Bronchial epithelial cell (primary cell): ENCODE measurements at regions not wholly inside any gene's neighbourhood (a gene's known extent, or its start where the extent isn't known, plus 50 kb on each side); places are given as distances from the start of the nearest gene placed in this dataset.
A peak's percentile ranks its signal among the peaks of the same experiment; 100 is the strongest.
"Not testable (repeated sequence)": the region's sequence is repeated elsewhere in the genome, so short reads cannot be mapped to it uniquely, and the experiment has no call there.

Source experiments
- DNase-seq: peaks from one replicate; pipeline ENCODE4 v3.0.0-alpha.2; 2010; ENCODE audit warnings: low read depth
- FAIRE-seq: peaks from 2 replicates; lab custom pipeline; 2011; peaks lifted over from hg19 to GRCh38; lab: Jason Lieb, UNC
- H3K27me3 ChIP-seq: 2 replicates; pipeline ENCODE4 v1.5.1; 2011; ENCODE audit warnings: low read length; ENCODE audit not compliant: control insufficient read depth, insufficient read depth
- H3K36me3 ChIP-seq: 2 replicates; pipeline ENCODE4 v1.5.1; 2011; ENCODE audit warnings: low read length; ENCODE audit not compliant: control insufficient read depth, insufficient read depth
- H3K4me3 ChIP-seq: 2 replicates; pipeline ENCODE4 v1.5.1; 2011; ENCODE audit warnings: mild to moderate bottlenecking, low read depth, low read length, control low read depth
- CTCF ChIP-seq: IDR thresholded peaks from 2 replicates; pipeline ENCODE4 v1.5.1; 2011; ENCODE audit warnings: mild to moderate bottlenecking, moderate library complexity, low read length, control low read depth, inconsistent platforms; ENCODE audit not compliant: insufficient read depth, severe bottlenecking

DNA sequence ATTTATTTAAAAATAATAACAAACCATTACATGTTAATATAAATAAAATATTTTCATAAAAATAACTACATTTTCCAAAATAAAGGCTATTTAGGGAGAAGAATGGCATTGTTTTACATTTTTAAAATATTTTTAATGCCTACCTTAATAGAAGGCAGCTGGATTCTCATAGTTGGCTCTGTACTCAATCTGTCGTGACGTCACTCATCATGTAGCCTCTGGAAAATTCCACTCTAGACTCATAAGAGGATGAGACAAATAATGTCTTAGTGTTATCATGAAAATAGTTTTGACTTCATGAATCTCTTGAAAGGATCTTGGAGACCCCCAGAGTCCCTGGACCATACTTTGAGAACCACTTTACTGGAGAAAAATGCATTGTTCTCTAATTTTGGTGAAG is 93.1 kb downstream of the NXNL2 start:
- H3K4me3 ChIP-seq = no peak overlapping the region
- no peak for TF ChIP-seq CTCF
- FAIRE-seq (no peak), DNase-seq (no peak)
- H3K36me3 ChIP-seq = no peaks in the 10 kb centered on the region
- H3K27me3 ChIP-seq = no peaks in the 10 kb centered on the region

DNA sequence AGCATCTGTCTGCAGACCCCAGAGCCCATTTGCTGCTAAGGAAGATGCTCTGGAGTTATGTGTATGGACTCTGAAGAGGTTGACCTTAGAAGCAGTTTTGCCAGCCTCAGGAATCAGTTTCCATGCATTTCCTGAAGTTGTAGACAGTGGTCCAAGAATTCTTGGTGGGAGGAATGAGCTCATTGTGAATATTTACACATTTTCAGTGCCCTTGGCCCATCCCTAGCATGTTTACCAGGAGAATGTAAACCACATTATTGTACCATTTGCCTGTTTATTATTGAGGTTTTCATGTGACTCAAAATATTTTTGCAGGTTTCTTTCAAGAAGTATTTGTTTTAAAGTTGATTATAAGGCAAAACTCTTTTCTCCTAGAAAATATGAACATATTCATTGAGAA is 93.8 kb downstream of the NXNL2 start:
- Histone ChIP-seq H3K36me3 (no peaks in the 10 kb centered on the region), H3K27me3 (no peaks in the 10 kb centered on the region), H3K4me3 (no peak overlapping the region)
- no peak for TF ChIP-seq CTCF
- DNase-seq (no peak), FAIRE-seq (no peak)

DNA sequence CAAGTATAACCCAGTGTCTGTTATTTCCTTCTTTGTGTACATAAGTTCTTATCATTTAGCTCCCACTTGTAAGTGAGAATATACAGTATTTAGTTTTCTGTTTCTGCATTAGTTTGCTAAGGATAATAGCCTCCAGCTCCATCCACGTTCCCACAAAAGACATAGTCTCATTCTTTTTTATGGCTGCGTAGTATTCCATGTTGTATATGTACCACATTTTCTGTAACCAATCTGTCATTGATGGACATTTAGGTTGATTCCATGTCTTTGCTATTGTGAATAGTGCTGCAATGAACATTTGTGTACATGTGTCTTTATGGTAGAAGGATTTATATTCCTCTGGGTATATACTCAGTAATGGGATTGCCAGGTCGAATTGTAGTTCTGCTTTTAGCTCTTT is 95.6 kb downstream of the NXNL2 start:
- not testable (repeated sequence) for H3K36me3 ChIP-seq, H3K27me3 ChIP-seq, FAIRE-seq, H3K4me3 ChIP-seq, DNase-seq

GRCh38 chr9:88635151-88635550 is 100.2 kb downstream of the NXNL2 start:
- TF ChIP-seq CTCF = no peak
- Histone ChIP-seq H3K4me3 (no peak overlapping the region), H3K27me3 (no peaks in the 10 kb centered on the region), H3K36me3 (no peaks in the 10 kb centered on the region)
- FAIRE-seq (no peak), DNase-seq (no peak)

GRCh38 chr9:88641456-88642240 is 106.7 kb downstream of the NXNL2 start:
- DNase-seq (no peak), FAIRE-seq (no peak)
- Histone ChIP-seq H3K36me3 (no peaks in the 10 kb centered on the region), H3K27me3 (no peaks in the 10 kb centered on the region), H3K4me3 (no peak overlapping the region)
- TF ChIP-seq CTCF = no peak

- Histone ChIP-seq H3K36me3 (no peaks in the 10 kb centered on the region), H3K27me3 (no peaks in the 10 kb centered on the region), H3K4me3 (no peak overlapping the region)
- no peak for TF ChIP-seq CTCF
- FAIRE-seq = peak; percentile 62
- DNase-seq = no peak
These were observed 107.4 kb downstream of the NXNL2 start for GRCh38 chr9:88642336-88642735.
